ENCODE measurements at regions not wholly inside any gene's neighbourhood (a gene's known extent, or its start where the extent isn't known, plus 50 kb on each side); places are given as distances from the start of the nearest gene placed in this dataset.
"Not testable (repeated sequence)": the region's sequence is repeated elsewhere in the genome, so short reads cannot be mapped to it uniquely, and the experiment has no call there.

- FAIRE-seq; DNase-seq (ENCODE audit: insufficient read length, low spot score): not testable (repeated sequence)
Observed at GRCh38 chr5:28928327-28928790, 1890.0 kb upstream of the CDH9 start.

- DNase-seq (ENCODE audit: insufficient read length, low spot score) (no peak), FAIRE-seq (no peak)
Observed at GRCh38 chr5:28927559-28928326, 1889.4 kb upstream of the CDH9 start.

- no peak for FAIRE-seq
Observed at GRCh38 chr5:28926422-28926821, 1888.0 kb upstream of the CDH9 start.

GRCh38 chr5:28917631-28918030, 1879.2 kb upstream of the CDH9 start:
- DNase-seq (ENCODE audit: insufficient read length, low spot score) (no peak), FAIRE-seq (no peak)

More at GRCh38 chr5:28926422-28926821, 1888.0 kb upstream of the CDH9 start:
- DNase-seq (ENCODE audit: insufficient read length, low spot score) = no peak

- FAIRE-seq = no peak
- no peak for DNase-seq (ENCODE audit: insufficient read length, low spot score)
Observed at GRCh38 chr5:28914297-28914696, 1875.9 kb upstream of the CDH9 start.

- FAIRE-seq (no peak), DNase-seq (ENCODE audit: insufficient read length, low spot score) (no peak)
Observed at GRCh38 chr5:28903643-28904042, 1865.3 kb upstream of the CDH9 start.

- DNase-seq (ENCODE audit: insufficient read length, low spot score) (no peak), FAIRE-seq (no peak)
Observed at GRCh38 chr5:28896949-28897348, 1858.6 kb upstream of the CDH9 start.

GRCh38 chr5:28880936-28881335, 1842.5 kb upstream of the CDH9 start:
- DNase-seq (ENCODE audit: insufficient read length, low spot score) = no peak
- FAIRE-seq = no peak

- FAIRE-seq (no peak), DNase-seq (ENCODE audit: insufficient read length, low spot score) (no peak)
Observed at GRCh38 chr5:28877050-28877449, 1838.7 kb upstream of the CDH9 start.

GRCh38 chr5:28864006-28864405, 1825.6 kb upstream of the CDH9 start:
- FAIRE-seq = no peak
- no peak for DNase-seq (ENCODE audit: insufficient read length, low spot score)

- no peak for DNase-seq (ENCODE audit: insufficient read length, low spot score)
- no peak for FAIRE-seq
Observed at GRCh38 chr5:28862860-28863196, 1824.4 kb upstream of the CDH9 start.

GRCh38 chr5:28862137-28862859, 1823.9 kb upstream of the CDH9 start:
- DNase-seq (ENCODE audit: insufficient read length, low spot score) = no peak
- no peak for FAIRE-seq

GRCh38 chr5:28855626-28856025, 1817.2 kb upstream of the CDH9 start:
- DNase-seq (ENCODE audit: insufficient read length, low spot score) = no peak
- no peak for FAIRE-seq

GRCh38 chr5:28850320-28850921, 1812.0 kb upstream of the CDH9 start:
- DNase-seq (ENCODE audit: insufficient read length, low spot score) (no peak), FAIRE-seq (no peak)

GRCh38 chr5:28831042-28831441, 1792.7 kb upstream of the CDH9 start:
- FAIRE-seq (no peak), DNase-seq (ENCODE audit: insufficient read length, low spot score) (no peak)

GRCh38 chr5:28823231-28823630, 1784.8 kb upstream of the CDH9 start:
- FAIRE-seq (no peak), DNase-seq (ENCODE audit: insufficient read length, low spot score) (no peak)

GRCh38 chr5:28822071-28822470, 1783.7 kb upstream of the CDH9 start:
- FAIRE-seq (no peak), DNase-seq (ENCODE audit: insufficient read length, low spot score) (no peak)

GRCh38 chr5:28810751-28811136, 1772.4 kb upstream of the CDH9 start:
- no peak for FAIRE-seq
- no peak for DNase-seq (ENCODE audit: insufficient read length, low spot score)

- DNase-seq (ENCODE audit: insufficient read length, low spot score) (no peak), FAIRE-seq (no peak)
Observed at GRCh38 chr5:28809811-28810750, 1771.7 kb upstream of the CDH9 start.

- DNase-seq (ENCODE audit: insufficient read length, low spot score) (no peak), FAIRE-seq (no peak)
Observed at GRCh38 chr5:28808967-28809810, 1770.8 kb upstream of the CDH9 start.

All from GM19239 (cell line).